ENCODE measurements at regions not wholly inside any gene's neighbourhood (a gene's known extent, or its start where the extent isn't known, plus 50 kb on each side); places are given as distances from the start of the nearest gene placed in this dataset.

- intact Hi-C loops (cut with DNase I; ENCODE audit: low total_unique reads) = no loop called here
- H3K36me3 ChIP-seq = no peaks in the 10 kb centered on the region
- WGBS, 5 donors = 59 to 68% (median 64%) methylated on average over 6 of the region's 6 CpGs
- no peaks in the 10 kb centered on the region for H3K27me3 ChIP-seq
- H3K4me3 ChIP-seq = no peak overlapping the region
- TF ChIP-seq CTCF (IDR thresholded peaks at IDR 0.05) (no peak), POLR2AphosphoS5 (IDR thresholded peaks at IDR 0.05) (no peak), POLR2A (IDR thresholded peaks at IDR 0.05) (no peak), EP300 (IDR thresholded peaks at IDR 0.05) (no peak)
- H3K4me1 ChIP-seq = no peaks in the 10 kb centered on the region
- peak overlapping the region in 2 of 5 donors; percentile 31 to 62 for H3K27ac ChIP-seq
- peak in 1 of 2 donors; percentile 61 for DNase-seq
- no peaks in the 10 kb centered on the region for H3K9me3 ChIP-seq
These were observed 126.9 kb upstream of the OSMR start for GRCh38 chr5:38718771-38719391.

DNA sequence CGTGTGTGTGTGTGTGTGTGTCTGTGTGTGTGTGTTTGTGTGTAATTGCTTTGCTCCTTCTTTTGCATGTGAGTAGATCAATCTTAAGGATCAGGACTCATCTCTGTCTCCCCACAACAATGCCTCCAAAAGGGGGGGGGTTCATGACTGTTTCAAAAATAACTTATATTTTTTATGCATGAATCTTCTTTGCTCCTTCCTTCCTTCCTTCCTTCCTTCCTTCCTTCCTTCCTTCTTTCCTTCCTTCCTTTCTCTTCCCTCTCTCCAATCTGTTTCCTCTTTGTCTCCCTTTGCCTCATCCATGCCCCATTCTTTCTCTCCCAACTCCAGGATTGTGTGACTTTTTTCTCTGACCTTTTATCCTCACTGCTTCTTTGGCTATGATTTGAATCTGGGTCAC is 126.4 kb upstream of the OSMR start:
- Histone ChIP-seq H3K36me3 (no peaks in the 10 kb centered on the region), H3K27me3 (no peaks in the 10 kb centered on the region), H3K4me3 (no peak overlapping the region), H3K27ac (peak overlapping the region in 1 of 5 donors; percentile 62), H3K4me1 (no peaks in the 10 kb centered on the region), H3K9me3 (no peaks in the 10 kb centered on the region)
- intact Hi-C loops (cut with DNase I; ENCODE audit: low total_unique reads) = no loop called here
- TF ChIP-seq EP300 (IDR thresholded peaks at IDR 0.05) (no peak), POLR2AphosphoS5 (IDR thresholded peaks at IDR 0.05) (no peak), CTCF (IDR thresholded peaks at IDR 0.05) (no peak), POLR2A (IDR thresholded peaks at IDR 0.05) (no peak)
- WGBS, 5 donors = 62 to 80% (median 73%) methylated on average over 1 of the region's 1 CpG
- DNase-seq = no peak

- DNase-seq = no peak
- H3K36me3 ChIP-seq = no peaks in the 10 kb centered on the region
- no peaks in the 10 kb centered on the region for H3K9me3 ChIP-seq
- no peak overlapping the region for H3K27ac ChIP-seq
- no peaks in the 10 kb centered on the region for H3K4me1 ChIP-seq
- WGBS, 5 donors = 67 to 85% (median 77%) methylated on average over 3 of the region's 3 CpGs
- H3K27me3 ChIP-seq = no peaks in the 10 kb centered on the region
- intact Hi-C loops (cut with DNase I; ENCODE audit: low total_unique reads) = no loop called here
- no peak overlapping the region for H3K4me3 ChIP-seq
- peak in 1 of 3 donors; percentile 12 for TF ChIP-seq POLR2AphosphoS5 (IDR thresholded peaks at IDR 0.05)
- no peak for TF ChIP-seq POLR2A (IDR thresholded peaks at IDR 0.05)
- TF ChIP-seq CTCF (IDR thresholded peaks at IDR 0.05) = no peak
- no peak for TF ChIP-seq EP300 (IDR thresholded peaks at IDR 0.05)
These were observed 125.9 kb upstream of the OSMR start for GRCh38 chr5:38719916-38720315.

DNA sequence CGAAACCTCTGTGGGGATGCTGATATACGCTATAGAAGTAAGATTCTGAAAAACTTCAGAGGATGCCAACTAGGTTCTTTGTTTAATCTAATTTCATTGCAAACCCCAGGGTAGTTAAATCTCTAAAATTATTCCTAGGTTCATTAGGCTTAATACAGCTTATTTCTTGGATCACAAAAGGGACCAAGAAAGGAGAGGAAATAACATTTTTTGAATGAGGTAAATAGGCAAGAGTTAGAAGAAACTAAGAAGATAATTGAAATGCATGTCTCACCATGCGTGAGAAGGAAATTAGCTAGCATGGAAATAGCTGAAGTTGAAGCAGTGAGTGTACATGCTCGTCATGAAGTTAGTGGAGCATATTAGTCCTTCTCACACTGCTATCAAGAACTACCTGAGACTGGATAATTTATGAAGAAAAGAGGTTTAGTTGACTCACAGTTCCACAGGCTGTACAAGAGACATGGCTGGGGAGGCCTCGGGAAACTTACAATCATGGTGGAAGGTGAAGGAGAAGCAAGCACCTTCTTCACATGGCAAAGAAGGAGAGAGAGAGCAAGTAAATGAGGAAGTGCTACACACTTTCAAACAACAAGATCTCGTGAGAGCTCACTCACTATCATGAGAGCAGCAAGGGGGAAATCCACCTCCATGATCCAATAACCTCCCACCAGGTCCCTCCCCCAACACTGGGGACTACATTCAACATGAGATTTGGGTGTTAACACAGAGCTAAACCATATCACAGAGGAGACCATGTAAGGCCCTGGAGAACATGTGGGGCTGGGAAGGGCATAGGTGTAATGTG is 125.1 kb upstream of the OSMR start:
- H3K4me1 ChIP-seq = no peaks in the 10 kb centered on the region
- TF ChIP-seq POLR2AphosphoS5 (IDR thresholded peaks at IDR 0.05) (no peak), POLR2A (IDR thresholded peaks at IDR 0.05) (no peak), EP300 (IDR thresholded peaks at IDR 0.05) (no peak), CTCF (IDR thresholded peaks at IDR 0.05) (no peak)
- H3K36me3 ChIP-seq = no peaks in the 10 kb centered on the region
- no peak for DNase-seq
- no peaks in the 10 kb centered on the region for H3K27me3 ChIP-seq
- 84 to 92% (median 88%) methylated on average over 6 of the region's 6 CpGs for WGBS, 5 donors
- intact Hi-C loops (cut with DNase I; ENCODE audit: low total_unique reads) = no loop called here
- H3K27ac ChIP-seq = no peak overlapping the region
- H3K4me3 ChIP-seq = no peak overlapping the region
- no peaks in the 10 kb centered on the region for H3K9me3 ChIP-seq
